ENCODE measurements at regions not wholly inside any gene's neighbourhood (a gene's known extent, or its start where the extent isn't known, plus 50 kb on each side); places are given as distances from the start of the nearest gene placed in this dataset.

- H3K79me2 ChIP-seq (ENCODE audit: insufficient read depth, low read length): no peaks in the 10 kb centered on the region
- no peaks in the 10 kb centered on the region for H4K20me1 ChIP-seq (ENCODE audit: insufficient read depth, low read length, poor library complexity, severe bottlenecking)
- H3K4me3 ChIP-seq (ENCODE audit: low read length, poor library complexity, severe bottlenecking): no peak overlapping the region
- H3K9ac ChIP-seq (ENCODE audit: low read depth, low read length, poor library complexity, severe bottlenecking): no peak overlapping the region
- no peaks in the 10 kb centered on the region for H3K36me3 ChIP-seq (ENCODE audit: insufficient read depth, low read length)
- H3K4me1 ChIP-seq (ENCODE audit: insufficient read depth, low read length, poor library complexity, severe bottlenecking): no peaks in the 10 kb centered on the region
- H3K9me3 ChIP-seq (ENCODE audit: insufficient read depth, low read depth, low read length): no peaks in the 10 kb centered on the region
- H3K4me2 ChIP-seq (ENCODE audit: low read depth, low read length, poor library complexity, severe bottlenecking): no peak overlapping the region
- no peak for TF ChIP-seq CTCF (conservative IDR thresholded peaks at IDR 0.05; ENCODE audit: low read length)
- no peak for TF ChIP-seq EZH2phosphoT487 (IDR thresholded peaks at IDR 0.05; ENCODE audit: borderline replicate concordance)
- H3K9me2 ChIP-seq (replicated peaks; ENCODE audit: low read depth, low read length): no peaks in the 10 kb centered on the region; the same call in 1 of the 2 replicates
- no peaks in the 10 kb centered on the region for H3K27me3 ChIP-seq (ENCODE audit: insufficient read depth, low read length, poor library complexity, severe bottlenecking)
- H3F3A ChIP-seq (ENCODE audit: low read depth): no peaks in the 10 kb centered on the region
- H2AFZ ChIP-seq (ENCODE audit: low read length): no peak overlapping the region
These were observed 102.0 kb upstream of the ADAMTS18 start for GRCh38 chr16:77536809-77537208.

DNA sequence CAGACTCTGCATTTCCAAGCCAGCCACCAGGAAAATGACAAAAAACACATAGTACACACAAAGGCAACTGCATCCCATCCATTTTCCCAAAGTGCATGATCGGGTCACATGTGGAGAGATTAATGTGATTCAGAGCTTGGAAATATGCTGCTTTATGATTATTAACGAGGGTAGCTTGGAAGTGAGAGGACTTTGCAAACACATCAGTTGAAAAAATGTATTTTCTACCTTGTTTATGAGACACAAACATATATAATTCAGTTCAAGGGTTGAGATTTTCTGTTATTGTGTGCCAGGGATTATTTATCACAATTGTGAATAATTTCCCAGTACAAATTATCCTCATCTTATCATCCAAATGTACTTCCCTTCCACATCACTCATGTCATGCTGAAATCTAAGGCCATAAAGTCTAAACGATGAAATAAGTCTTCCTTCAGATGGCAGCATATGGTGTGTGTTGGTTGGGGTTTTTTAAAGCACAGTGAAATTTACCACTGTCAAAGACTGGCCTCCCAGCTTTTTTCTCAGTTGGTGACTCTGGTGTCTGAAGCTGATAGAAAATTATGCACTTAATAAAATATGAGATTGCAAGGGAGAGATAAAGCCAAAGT is 104.7 kb upstream of the ADAMTS18 start:
- no peaks in the 10 kb centered on the region for H3F3A ChIP-seq (ENCODE audit: low read depth)
- H3K4me2 ChIP-seq (ENCODE audit: low read depth, low read length, poor library complexity, severe bottlenecking): no peak overlapping the region
- no peak for TF ChIP-seq CTCF (conservative IDR thresholded peaks at IDR 0.05; ENCODE audit: low read length)
- TF ChIP-seq EZH2phosphoT487 (IDR thresholded peaks at IDR 0.05; ENCODE audit: borderline replicate concordance): no peak
- H3K79me2 ChIP-seq (ENCODE audit: insufficient read depth, low read length): no peaks in the 10 kb centered on the region
- no peak overlapping the region for H2AFZ ChIP-seq (ENCODE audit: low read length)
- H3K4me3 ChIP-seq (ENCODE audit: low read length, poor library complexity, severe bottlenecking): no peak overlapping the region
- H3K36me3 ChIP-seq (ENCODE audit: insufficient read depth, low read length): no peaks in the 10 kb centered on the region
- H3K9me3 ChIP-seq (ENCODE audit: insufficient read depth, low read depth, low read length): no peaks in the 10 kb centered on the region
- no peaks in the 10 kb centered on the region; the same call in 1 of the 2 replicates for H3K9me2 ChIP-seq (replicated peaks; ENCODE audit: low read depth, low read length)
- no peaks in the 10 kb centered on the region for H4K20me1 ChIP-seq (ENCODE audit: insufficient read depth, low read length, poor library complexity, severe bottlenecking)
- no peaks in the 10 kb centered on the region for H3K27me3 ChIP-seq (ENCODE audit: insufficient read depth, low read length, poor library complexity, severe bottlenecking)
- H3K9ac ChIP-seq (ENCODE audit: low read depth, low read length, poor library complexity, severe bottlenecking): no peak overlapping the region
- H3K4me1 ChIP-seq (ENCODE audit: insufficient read depth, low read length, poor library complexity, severe bottlenecking): no peaks in the 10 kb centered on the region

GRCh38 chr16:77540646-77541045 is 105.8 kb upstream of the ADAMTS18 start:
- Histone ChIP-seq H3F3A (ENCODE audit: low read depth) (no peaks in the 10 kb centered on the region), H4K20me1 (ENCODE audit: insufficient read depth, low read length, poor library complexity, severe bottlenecking) (no peaks in the 10 kb centered on the region), H3K79me2 (ENCODE audit: insufficient read depth, low read length) (no peaks in the 10 kb centered on the region), H3K4me1 (ENCODE audit: insufficient read depth, low read length, poor library complexity, severe bottlenecking) (no peaks in the 10 kb centered on the region), H3K9ac (ENCODE audit: low read depth, low read length, poor library complexity, severe bottlenecking) (no peak overlapping the region), H3K27me3 (ENCODE audit: insufficient read depth, low read length, poor library complexity, severe bottlenecking) (no peaks in the 10 kb centered on the region), H2AFZ (ENCODE audit: low read length) (no peak overlapping the region), H3K9me3 (ENCODE audit: insufficient read depth, low read depth, low read length) (no peaks in the 10 kb centered on the region), H3K36me3 (ENCODE audit: insufficient read depth, low read length) (no peaks in the 10 kb centered on the region), H3K4me2 (ENCODE audit: low read depth, low read length, poor library complexity, severe bottlenecking) (no peak overlapping the region), H3K9me2 (replicated peaks; ENCODE audit: low read depth, low read length) (no peaks in the 10 kb centered on the region; the same call in 1 of the 2 replicates), H3K4me3 (ENCODE audit: low read length, poor library complexity, severe bottlenecking) (no peak overlapping the region)
- TF ChIP-seq CTCF (conservative IDR thresholded peaks at IDR 0.05; ENCODE audit: low read length): no peak
- TF ChIP-seq EZH2phosphoT487 (IDR thresholded peaks at IDR 0.05; ENCODE audit: borderline replicate concordance): no peak

Data from Loucy (cell line).